ENCODE measurements at regions not wholly inside any gene's neighbourhood (a gene's known extent, or its start where the extent isn't known, plus 50 kb on each side); places are given as distances from the start of the nearest gene placed in this dataset.
"Not testable (repeated sequence)": the region's sequence is repeated elsewhere in the genome, so short reads cannot be mapped to it uniquely, and the experiment has no call there.

DNA sequence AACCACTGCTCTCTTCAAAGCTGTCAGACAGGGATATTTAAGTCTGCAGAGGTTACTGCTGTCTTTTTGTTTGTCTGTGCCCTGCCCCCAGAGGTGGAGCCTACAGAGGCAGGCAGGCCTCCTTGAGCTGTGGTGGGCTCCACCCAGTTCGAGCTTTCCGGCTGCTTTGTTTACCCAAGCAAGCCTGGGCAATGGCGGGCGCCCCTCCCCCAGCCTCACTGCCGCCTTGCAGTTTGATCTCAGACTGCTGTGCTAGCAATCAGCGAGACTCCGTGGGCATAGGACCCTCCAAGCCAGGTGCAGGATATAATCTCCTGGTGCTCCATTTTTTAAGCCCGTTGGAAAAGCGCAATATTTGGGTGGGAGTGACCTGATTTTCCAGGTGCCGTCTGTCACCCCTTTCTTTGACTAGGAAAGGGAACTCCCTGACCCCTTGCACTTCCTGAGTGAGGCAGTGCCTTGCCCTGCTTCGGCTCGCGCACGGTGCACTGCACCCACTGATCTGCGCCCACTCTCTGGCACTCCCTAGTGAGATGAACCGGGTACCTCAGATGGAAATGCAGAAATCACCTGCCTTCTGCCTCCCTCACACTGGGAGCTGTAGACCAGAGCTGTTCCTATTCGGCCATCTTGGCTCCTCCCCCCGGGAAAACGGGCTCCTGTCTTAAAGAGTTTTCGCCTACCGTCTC lies 758.3 kb upstream of the NXPH2 start:
- DNase-seq: not testable (repeated sequence)

DNA sequence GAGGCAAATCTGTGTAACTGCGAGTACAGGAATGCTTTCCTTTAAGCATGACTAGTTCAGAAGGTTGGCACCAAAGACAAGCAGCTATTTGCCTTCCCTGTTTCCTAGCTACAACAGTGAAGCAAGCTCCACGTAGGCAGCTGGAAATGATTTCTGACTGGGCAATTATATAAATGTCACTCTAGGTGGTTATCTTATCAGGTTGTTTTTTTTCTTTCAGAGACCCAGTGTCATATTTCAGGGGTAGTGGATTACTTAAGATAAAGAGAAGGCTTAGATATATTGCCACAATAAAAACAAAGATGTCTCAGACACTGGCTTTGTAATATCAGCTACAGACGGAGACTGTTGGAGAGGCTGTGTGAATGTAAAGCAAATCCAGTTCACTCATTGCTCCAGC lies 748.9 kb upstream of the NXPH2 start:
- DNase-seq: no peak

DNA sequence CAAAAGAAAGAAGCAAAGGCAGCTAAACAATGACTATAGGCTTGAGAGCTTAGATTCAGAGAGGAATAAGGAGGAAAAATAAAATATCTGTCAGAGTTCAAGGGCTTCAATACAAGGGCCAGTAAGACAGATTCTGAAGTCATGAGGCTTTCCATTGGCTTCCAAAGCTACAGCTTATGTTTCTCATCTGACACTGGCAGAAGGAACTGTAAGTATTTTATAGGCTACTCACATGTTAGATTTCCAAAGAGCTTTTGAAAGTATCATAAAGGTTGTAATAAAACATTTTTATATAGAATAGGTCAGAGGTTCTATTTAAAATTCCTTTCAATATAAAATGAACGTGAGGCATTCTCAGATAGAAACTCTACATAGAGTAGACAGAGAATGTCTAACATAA lies 746.6 kb upstream of the NXPH2 start:
- no peak for DNase-seq

- DNase-seq: no peak
These were observed 738.1 kb upstream of the NXPH2 start for GRCh38 chr2:139518321-139518720.

GRCh38 chr2:139514951-139515350 lies 734.8 kb upstream of the NXPH2 start:
- DNase-seq: no peak

GRCh38 chr2:139495851-139496250 lies 715.7 kb upstream of the NXPH2 start:
- DNase-seq: no peak

- DNase-seq: peak; percentile 18
These were observed 712.0 kb upstream of the NXPH2 start for GRCh38 chr2:139492131-139492680.

DNA sequence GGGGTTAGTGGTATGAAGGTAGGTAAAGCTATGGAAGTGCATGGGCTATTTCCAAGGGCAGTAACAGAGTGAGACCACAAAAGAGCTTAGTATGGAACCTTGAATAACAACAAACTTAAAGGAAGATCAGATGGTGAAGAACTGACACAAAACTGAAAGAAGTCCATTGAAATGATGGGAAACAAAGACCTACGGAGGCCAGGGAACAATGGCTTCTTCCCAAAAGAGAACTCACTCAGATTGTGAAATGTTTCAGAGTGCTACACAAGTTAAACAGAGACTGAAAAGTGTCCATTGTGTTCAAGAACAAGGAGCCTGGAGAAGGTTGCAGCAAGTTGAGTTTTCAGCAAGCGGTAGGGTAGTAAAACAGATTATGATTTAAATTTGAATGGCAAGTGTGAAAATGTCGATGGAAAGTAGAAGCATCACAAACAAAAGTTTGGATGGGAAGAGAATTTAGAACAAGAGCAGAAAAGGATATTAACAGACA lies 700.0 kb upstream of the NXPH2 start:
- no peak for DNase-seq

DNA sequence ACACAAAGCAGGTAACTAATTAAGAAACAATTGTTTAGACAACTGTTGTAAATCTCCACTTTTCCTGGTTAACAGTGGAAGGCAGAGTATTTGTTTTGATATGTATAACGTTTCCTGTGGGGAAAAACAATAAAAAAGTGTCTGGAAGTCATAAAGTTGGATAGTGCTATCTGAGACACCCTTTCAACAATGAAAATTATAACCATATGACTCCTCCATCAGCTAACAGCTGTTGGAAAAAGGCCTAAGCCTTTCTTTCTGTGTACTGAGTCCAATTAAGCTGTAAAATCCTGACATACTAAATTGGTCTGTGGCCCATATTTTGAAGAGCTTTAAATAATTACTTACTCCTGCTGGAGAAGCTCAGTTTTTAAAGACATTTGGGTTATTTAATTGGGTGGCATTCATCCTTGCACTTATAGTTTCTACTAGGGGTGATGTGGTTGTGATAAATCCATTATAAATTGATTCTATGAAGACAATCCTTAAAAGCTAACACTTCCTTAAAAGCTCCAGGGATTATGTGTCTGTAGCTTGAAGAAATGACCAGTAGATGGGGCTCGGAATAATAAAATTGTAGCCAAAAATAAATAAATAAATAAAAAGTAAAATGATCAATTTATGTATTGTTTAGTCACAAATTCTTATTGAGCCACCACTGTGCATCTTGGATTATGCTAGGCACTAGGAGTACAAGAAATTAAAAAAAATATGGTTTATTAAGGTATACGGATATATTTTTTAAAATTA lies 698.1 kb upstream of the NXPH2 start:
- peak; percentile 80 for DNase-seq

DNA sequence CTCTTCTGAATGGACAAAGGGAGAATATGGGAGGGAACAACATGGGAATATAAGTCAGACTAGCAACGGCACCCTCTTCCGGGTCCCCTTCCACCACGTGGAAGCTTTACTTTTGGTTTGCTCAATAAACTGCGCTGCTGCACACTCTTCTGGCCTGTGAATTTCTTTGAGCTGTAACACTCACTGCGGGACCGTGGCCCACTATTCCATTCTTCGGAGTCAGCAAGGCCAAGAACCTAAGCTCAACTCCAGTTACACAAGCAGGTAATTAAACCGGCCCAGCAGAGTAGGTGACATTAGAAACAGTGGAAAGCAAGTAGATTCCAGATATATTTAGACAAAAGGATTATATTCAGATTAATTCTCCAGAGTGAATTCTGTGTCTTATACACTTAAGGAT lies 697.4 kb upstream of the NXPH2 start:
- DNase-seq: no peak

- no peak for DNase-seq
These were observed 689.8 kb upstream of the NXPH2 start for GRCh38 chr2:139469985-139470384.

DNA sequence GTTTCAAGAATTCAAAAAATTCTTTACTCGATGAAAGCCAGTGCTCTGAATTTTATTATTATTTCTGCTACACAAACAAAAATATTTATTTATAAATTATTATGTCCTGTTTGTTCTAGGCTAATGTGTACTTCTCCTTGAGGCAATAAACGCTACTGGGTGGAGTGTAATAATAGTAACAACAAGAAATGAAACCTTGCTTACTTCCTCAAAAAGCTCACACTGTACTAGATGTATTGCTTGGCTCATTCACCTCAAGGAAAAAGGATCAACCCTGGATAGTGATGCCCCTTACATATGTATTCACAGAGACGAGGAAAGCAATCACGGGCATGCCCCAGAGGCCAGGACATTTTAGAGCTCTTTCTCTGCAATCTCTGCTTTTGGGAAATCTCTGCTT lies 685.6 kb upstream of the NXPH2 start:
- DNase-seq: no peak

- DNase-seq: no peak
These were observed 677.7 kb upstream of the NXPH2 start for GRCh38 chr2:139457873-139458272.

DNA sequence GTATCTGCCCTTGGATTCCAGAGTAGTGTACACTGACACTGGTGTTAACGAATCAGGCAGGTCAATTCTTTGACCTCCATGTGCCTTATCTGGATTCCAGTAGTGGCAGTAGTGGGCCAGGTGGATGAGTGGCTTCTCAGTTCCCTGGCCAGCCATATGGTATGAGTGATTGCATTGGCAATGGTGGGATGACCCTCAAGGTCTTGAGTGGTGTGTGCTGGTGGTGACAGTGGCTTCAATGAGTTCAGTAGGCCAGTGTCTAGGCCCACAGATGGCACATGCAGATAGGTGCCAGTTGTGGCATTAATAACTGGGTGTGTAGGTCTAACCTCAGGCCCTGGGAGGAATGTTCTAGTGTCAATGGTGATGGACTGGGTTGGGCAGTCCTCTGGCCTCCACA lies 674.1 kb upstream of the NXPH2 start:
- no peak for DNase-seq

DNA sequence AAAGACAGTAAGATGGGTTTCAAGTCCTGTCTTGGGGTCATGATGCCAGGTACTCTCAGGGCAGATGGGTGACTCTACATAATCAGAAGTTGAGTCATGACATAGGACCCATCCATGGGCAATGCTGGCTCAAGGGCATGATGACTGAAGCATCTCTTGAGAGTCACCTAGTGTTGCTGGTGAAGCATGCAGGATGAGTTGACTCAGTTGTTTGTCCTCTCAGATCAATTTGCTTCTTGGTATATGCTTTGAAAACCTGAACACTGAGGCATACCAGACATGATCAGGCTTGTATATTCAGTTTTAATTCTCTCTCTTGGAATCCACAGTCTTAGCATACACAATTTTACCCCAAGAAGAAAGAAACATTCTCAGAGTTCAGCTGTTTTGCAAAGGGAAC lies 658.9 kb upstream of the NXPH2 start:
- no peak for DNase-seq

DNA sequence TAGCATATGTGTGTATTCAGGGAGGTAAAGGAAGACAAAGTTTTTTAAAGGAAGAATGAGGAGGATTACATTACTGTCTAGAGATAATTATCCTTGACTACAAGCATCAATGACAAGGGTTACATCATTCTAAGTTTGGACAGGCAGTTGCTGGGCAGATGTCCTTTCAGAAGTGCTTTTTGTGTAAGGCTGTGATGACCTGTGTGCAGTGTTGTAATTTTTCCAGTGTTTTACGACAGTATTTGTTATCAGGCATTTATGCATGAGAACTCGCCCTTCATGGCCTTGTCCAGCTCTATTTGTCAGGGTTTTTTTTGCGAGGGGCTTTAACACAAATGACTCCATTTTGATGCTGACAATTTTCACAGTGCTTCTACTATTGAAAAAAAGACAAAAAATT lies 658.3 kb upstream of the NXPH2 start:
- DNase-seq: no peak

- DNase-seq: no peak
These were observed 647.0 kb upstream of the NXPH2 start for GRCh38 chr2:139427164-139427563.

- DNase-seq: no peak
These were observed 643.9 kb upstream of the NXPH2 start for GRCh38 chr2:139424101-139424500.

DNA sequence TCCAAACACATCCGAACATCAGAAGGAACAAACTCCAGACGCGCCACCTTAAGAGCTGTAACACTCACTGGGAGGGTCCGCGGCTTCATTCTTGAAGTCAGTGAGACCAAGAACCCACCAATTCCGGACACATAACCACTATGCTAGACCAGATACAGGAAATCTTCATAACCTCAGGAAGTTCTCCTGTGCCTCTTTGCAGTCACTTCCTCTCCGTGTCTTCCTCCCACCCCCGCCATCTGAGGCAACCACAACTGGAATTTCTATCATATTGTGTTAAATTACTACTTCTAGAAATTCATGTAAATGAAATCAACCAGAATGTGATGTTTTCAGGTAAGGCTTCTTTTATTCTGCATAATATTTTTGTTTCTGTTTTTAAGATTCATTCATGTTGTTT lies 631.0 kb upstream of the NXPH2 start:
- no peak for DNase-seq

GRCh38 chr2:139410833-139411174 lies 630.6 kb upstream of the NXPH2 start:
- DNase-seq: not testable (repeated sequence)

GRCh38 chr2:139410147-139410832 lies 630.1 kb upstream of the NXPH2 start:
- not testable (repeated sequence) for DNase-seq

GRCh38 chr2:139409212-139409611 lies 629.0 kb upstream of the NXPH2 start:
- no peak for DNase-seq

DNA sequence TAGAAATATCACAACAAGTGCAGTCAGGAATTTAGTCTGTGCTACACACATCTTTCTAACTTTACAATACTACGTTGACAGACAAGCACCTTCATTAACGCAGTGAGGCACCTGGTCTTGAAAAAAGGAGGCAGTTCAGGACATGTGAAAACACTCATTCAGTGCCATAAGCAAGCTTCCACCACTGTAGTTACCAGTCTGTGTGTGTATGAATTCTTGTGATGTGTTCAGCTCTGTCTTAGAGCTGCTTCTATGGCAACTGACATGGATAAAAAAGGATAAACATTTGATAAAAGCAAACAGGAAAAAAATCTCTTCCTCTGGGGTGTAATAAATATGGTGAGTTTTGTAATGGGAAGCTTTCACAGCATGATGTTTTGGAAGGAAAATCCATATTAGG lies 623.8 kb upstream of the NXPH2 start:
- DNase-seq: no peak

- no peak for DNase-seq
These were observed 614.6 kb upstream of the NXPH2 start for GRCh38 chr2:139394801-139395200.

Data from NCI-H748 treated with DMSO at 0.1 percent for 48 hours (cell line).